GM23248 (cell line): ENCODE measurements at regions not wholly inside any gene's neighbourhood (a gene's known extent, or its start where the extent isn't known, plus 50 kb on each side); places are given as distances from the start of the nearest gene placed in this dataset.

Experiments used
- DNase-seq: peaks from one replicate; pipeline ENCODE4 v3.0.0-alpha.2; 2015
- H2AFZ ChIP-seq: fragments of 200-600 bp; sonication (generic); 2 replicates; pipeline ENCODE4 v1.6.1; 2016; ENCODE audit warnings: antibody characterized with exemption
- H3F3A ChIP-seq: fragments of 200-600 bp; sonication (generic); 2 replicates; pipeline ENCODE4 v1.6.1; 2016; ENCODE audit warnings: mild to moderate bottlenecking, antibody characterized with exemption, mixed run types; ENCODE audit not compliant: insufficient read depth
- H3K27ac ChIP-seq: fragments of 200-600 bp; sonication (generic); 2 replicates; pipeline ENCODE4 v1.5.1; 2016; ENCODE audit warnings: mild to moderate bottlenecking
- H3K27me3 ChIP-seq: fragments of 200-600 bp; sonication (generic); replicated peaks from 2 replicates; pipeline ENCODE4 v1.6.1; 2016; ENCODE audit warnings: mild to moderate bottlenecking; ENCODE audit not compliant: insufficient read depth
- H3K36me3 ChIP-seq: fragments of 200-600 bp; sonication (generic); 2 replicates; pipeline ENCODE4 v1.6.1; 2016; ENCODE audit warnings: low read depth, mild to moderate bottlenecking
- H3K4me1 ChIP-seq: fragments of 200-600 bp; sonication (generic); 2 replicates; pipeline ENCODE4 v1.6.1; 2016; ENCODE audit warnings: mild to moderate bottlenecking; ENCODE audit not compliant: insufficient read depth
- H3K4me2 ChIP-seq: fragments of 200-600 bp; sonication (generic); one replicate; pipeline ENCODE4 v1.6.1; 2016; ENCODE audit warnings: mild to moderate bottlenecking; ENCODE audit not compliant: unreplicated experiment
- H3K4me3 ChIP-seq: fragments of 200-600 bp; sonication (generic); 2 replicates; pipeline ENCODE4 v1.5.1; 2016; ENCODE audit warnings: mild to moderate bottlenecking
- H3K79me2 ChIP-seq: fragments of 200-600 bp; sonication (generic); 2 replicates; pipeline ENCODE4 v1.6.1; 2016; ENCODE audit warnings: mild to moderate bottlenecking; ENCODE audit not compliant: insufficient read depth
- H3K9ac ChIP-seq: fragments of 200-600 bp; sonication (generic); 2 replicates; pipeline ENCODE4 v1.6.1; 2016; ENCODE audit warnings: mild to moderate bottlenecking
- H3K9me2 ChIP-seq: fragments of 200-600 bp; sonication (generic); 2 replicates; pipeline ENCODE4 v1.6.1; 2016; ENCODE audit warnings: mixed run types, mild to moderate bottlenecking, moderate library complexity; ENCODE audit not compliant: insufficient read depth
- H3K9me3 ChIP-seq: fragments of 200-600 bp; sonication (generic); one replicate; pipeline ENCODE4 v1.6.1; 2017; ENCODE audit warnings: low read depth
- H4K20me1 ChIP-seq: fragments of 200-600 bp; sonication (generic); 2 replicates; pipeline ENCODE4 v1.6.0; 2016; ENCODE audit not compliant: insufficient read depth
- EZH2 ChIP-seq: fragments of 200-600 bp; sonication (generic); IDR thresholded peaks from 2 replicates; pipeline ENCODE4 v1.6.1; 2018; ENCODE audit warnings: antibody characterized with exemption, mild to moderate bottlenecking; ENCODE audit not compliant: insufficient read depth, poor library complexity, severe bottlenecking
- EZH2phosphoT487 ChIP-seq: fragments of 200-600 bp; sonication (generic); IDR thresholded peaks from 2 replicates; pipeline ENCODE4 v1.6.1; 2018; ENCODE audit warnings: antibody characterized with exemption, moderate library complexity, mild to moderate bottlenecking, low read depth; ENCODE audit not compliant: insufficient read depth
- WGBS, 2 experiments: methylation state at CpG; one replicate each; pipeline ENCODE4 v1.1.6; 2015 to 2017; ENCODE audit warnings: low lambda C conversion rate in 2 of 2, low coverage in 1 of 2; ENCODE audit errors: missing lambda C conversion rate in 2 of 2; 5-methylcytosine and 5-hydroxymethylcytosine counted together
- in situ Hi-C: fragments of 300-500 bp; cut with MboI; formaldehyde crosslinking; loops from 2 replicates; pipeline ENCODE4 v1.15.0; 2020

- 33 to 42% methylated on average over 7 of the region's 7 CpGs for WGBS, 2 experiments
Measured at GRCh38 chr13:106850973-106851650, 283.2 kb upstream of the ARGLU1 start.

DNA sequence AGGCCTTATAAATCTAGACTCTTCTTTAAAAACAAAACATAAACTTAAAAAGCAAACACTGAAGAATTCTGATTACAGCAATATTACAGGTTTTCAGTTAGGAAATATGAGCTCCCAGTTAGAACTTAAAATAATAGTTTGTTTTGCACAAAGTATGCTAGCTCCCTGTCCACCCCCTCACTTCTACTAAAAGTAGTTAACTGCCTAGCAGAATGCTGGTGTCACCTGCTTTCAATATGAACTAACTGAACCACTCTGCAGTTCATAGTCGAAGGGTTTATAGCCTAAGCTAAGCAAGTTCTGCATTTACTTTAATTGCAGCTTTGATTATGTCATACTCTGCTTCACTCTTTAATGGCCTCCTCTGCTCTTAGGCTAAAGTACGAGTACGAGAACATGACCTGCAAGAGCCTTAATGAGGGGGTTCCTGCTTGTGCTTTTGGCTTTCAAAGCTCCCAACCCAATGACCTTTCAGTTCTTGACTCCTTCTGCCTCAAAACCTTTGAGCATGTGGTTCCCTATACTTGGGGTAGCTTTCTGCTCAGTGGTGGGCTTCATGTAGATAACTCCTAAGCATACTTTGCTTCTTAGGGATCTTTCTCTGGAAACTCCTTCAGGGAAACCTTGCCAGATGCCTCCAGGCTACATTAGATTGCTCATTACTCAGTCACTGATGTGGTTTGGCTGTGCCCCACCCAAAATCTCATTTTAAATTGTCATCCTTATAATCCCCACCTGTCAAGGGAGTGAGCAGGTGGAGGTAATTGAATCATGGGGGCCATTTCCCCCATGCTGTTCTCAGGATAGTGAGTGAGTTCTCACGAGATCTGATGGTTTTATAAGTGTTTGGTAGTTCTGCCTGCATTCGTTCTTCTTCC, 278.9 kb upstream of the ARGLU1 start:
- Histone ChIP-seq H3K4me2 (no peak overlapping the region), H3K27me3 (no peaks in the 10 kb centered on the region), H3K9me2 (no peaks in the 10 kb centered on the region), H2AFZ (no peak overlapping the region), H3K36me3 (no peaks in the 10 kb centered on the region), H3F3A (no peaks in the 10 kb centered on the region), H3K4me3 (no peak overlapping the region), H3K9ac (no peak overlapping the region), H4K20me1 (no peaks in the 10 kb centered on the region), H3K79me2 (no peaks in the 10 kb centered on the region), H3K9me3 (no peaks in the 10 kb centered on the region), H3K27ac (no peak overlapping the region), H3K4me1 (no peaks in the 10 kb centered on the region)
- 20 to 27% methylated on average over 5 of the region's 5 CpGs for WGBS, 2 experiments
- TF ChIP-seq EZH2phosphoT487 (no peak), EZH2 (no peak)
- no peak for DNase-seq
- in situ Hi-C loops = no loop called here

More at GRCh38 chr13:106850973-106851650, 283.2 kb upstream of the ARGLU1 start:
- H3K9me3 ChIP-seq = no peaks in the 10 kb centered on the region
- in situ Hi-C loops = no loop called here
- no peaks in the 10 kb centered on the region for H3K79me2 ChIP-seq
- no peak overlapping the region for H3K4me3 ChIP-seq
- TF ChIP-seq EZH2 = no peak
- no peak for TF ChIP-seq EZH2phosphoT487
- no peaks in the 10 kb centered on the region for H3K9me2 ChIP-seq
- H2AFZ ChIP-seq = no peak overlapping the region
- H3K36me3 ChIP-seq = no peaks in the 10 kb centered on the region
- H3K27ac ChIP-seq = no peak overlapping the region
- H3K4me1 ChIP-seq = no peaks in the 10 kb centered on the region
- no peak for DNase-seq
- no peaks in the 10 kb centered on the region for H3F3A ChIP-seq
- H4K20me1 ChIP-seq = no peaks in the 10 kb centered on the region
- H3K4me2 ChIP-seq = no peak overlapping the region
- no peaks in the 10 kb centered on the region for H3K27me3 ChIP-seq
- H3K9ac ChIP-seq = no peak overlapping the region

GRCh38 chr13:106836186-106836802, 268.4 kb upstream of the ARGLU1 start:
- in situ Hi-C loops = no loop called here
- Histone ChIP-seq H3K9me2 (no peaks in the 10 kb centered on the region), H3K4me1 (no peaks in the 10 kb centered on the region), H3K4me2 (no peak overlapping the region), H3K27me3 (no peaks in the 10 kb centered on the region), H3K9ac (no peak overlapping the region), H3K27ac (no peak overlapping the region), H3F3A (no peaks in the 10 kb centered on the region), H4K20me1 (no peaks in the 10 kb centered on the region), H3K79me2 (no peaks in the 10 kb centered on the region), H3K9me3 (no peaks in the 10 kb centered on the region), H3K36me3 (no peaks in the 10 kb centered on the region), H2AFZ (no peak overlapping the region), H3K4me3 (no peak overlapping the region)
- TF ChIP-seq EZH2 (no peak), EZH2phosphoT487 (no peak)
- no peak for DNase-seq
- WGBS, 2 experiments = 12 to 20% methylated on average over 4 of the region's 4 CpGs

DNA sequence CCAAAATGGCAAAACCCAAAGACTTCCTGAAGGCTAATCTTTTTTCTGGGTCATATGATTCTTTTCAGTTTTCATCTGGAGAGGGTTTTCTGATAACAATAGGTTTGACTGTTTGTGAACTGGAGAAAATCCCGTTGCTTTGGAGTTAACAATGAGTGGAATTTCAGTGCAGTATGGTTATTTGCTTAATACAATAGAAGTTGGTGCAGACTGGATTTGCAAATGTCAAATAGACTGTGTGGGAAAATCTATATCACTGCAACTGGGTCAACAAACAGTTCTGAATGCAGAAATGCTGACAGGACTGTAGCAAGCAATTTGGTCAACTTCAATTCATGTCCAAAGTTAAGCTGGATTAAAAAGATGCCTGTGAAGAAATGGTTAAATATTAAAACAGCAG, 267.5 kb upstream of the ARGLU1 start:
- Histone ChIP-seq H3K4me2 (no peak overlapping the region), H3K9me3 (no peaks in the 10 kb centered on the region), H3K4me1 (no peaks in the 10 kb centered on the region), H3K27ac (no peak overlapping the region), H2AFZ (no peak overlapping the region), H3F3A (no peaks in the 10 kb centered on the region), H3K9me2 (no peaks in the 10 kb centered on the region), H4K20me1 (no peaks in the 10 kb centered on the region), H3K79me2 (no peaks in the 10 kb centered on the region), H3K4me3 (no peak overlapping the region), H3K36me3 (no peaks in the 10 kb centered on the region), H3K9ac (no peak overlapping the region), H3K27me3 (no peaks in the 10 kb centered on the region)
- no peak for DNase-seq
- in situ Hi-C loops = no loop called here
- no peak for TF ChIP-seq EZH2phosphoT487
- TF ChIP-seq EZH2 = no peak
- WGBS, 2 experiments = 0 to 9% methylated on average over 1 of the region's 1 CpG
